H9 (cell line): ENCODE measurements at regions not wholly inside any gene's neighbourhood (a gene's known extent, or its start where the extent isn't known, plus 50 kb on each side); places are given as distances from the start of the nearest gene placed in this dataset.

ENCODE experiments used
- DNase-seq: peaks from one replicate; pipeline ENCODE4 v3.0.0-alpha.2; 2017
- H2AFZ ChIP-seq: one replicate; pipeline ENCODE4 v1.6.1; 2013; ENCODE audit warnings: mild to moderate bottlenecking, low read length, control low read depth, moderate library complexity
- H2AK5ac ChIP-seq: 2 replicates; pipeline ENCODE4 v1.6.1; 2013; ENCODE audit warnings: low read length, control low read depth, mixed read lengths; ENCODE audit not compliant: insufficient read length
- H2BK120ac ChIP-seq: one replicate; pipeline ENCODE4 v1.6.1; 2013; ENCODE audit warnings: low read depth, mild to moderate bottlenecking, low read length, control low read depth, inconsistent platforms; ENCODE audit not compliant: poor library complexity, severe bottlenecking
- H2BK12ac ChIP-seq: 2 replicates; pipeline ENCODE4 v1.6.1; 2013; ENCODE audit warnings: low read length, control low read depth, mixed read lengths, low read depth; ENCODE audit not compliant: insufficient read length
- H2BK15ac ChIP-seq: 2 replicates; pipeline ENCODE4 v1.6.1; 2013; ENCODE audit warnings: low read depth, low read length, control low read depth
- H2BK20ac ChIP-seq: one replicate; pipeline ENCODE4 v1.6.1; 2013; ENCODE audit warnings: low read depth, mild to moderate bottlenecking, low read length, control low read depth, inconsistent platforms; ENCODE audit not compliant: poor library complexity, severe bottlenecking
- H2BK5ac ChIP-seq: 2 replicates; pipeline ENCODE4 v1.6.1; 2013; ENCODE audit warnings: low read length, control low read depth, mixed read lengths; ENCODE audit not compliant: insufficient read length
- H3K14ac ChIP-seq: 2 replicates; pipeline ENCODE4 v1.6.1; 2013; ENCODE audit warnings: low read length, control low read depth; ENCODE audit not compliant: insufficient read depth
- H3K18ac ChIP-seq: 2 replicates; pipeline ENCODE4 v1.6.1; 2013; ENCODE audit warnings: low read depth, mild to moderate bottlenecking, mixed read lengths, low read length, control low read depth; ENCODE audit not compliant: insufficient read length
- H3K23ac ChIP-seq: 2 replicates; pipeline ENCODE4 v1.6.1; 2013; ENCODE audit warnings: low read length, control low read depth, mixed read lengths, low read depth; ENCODE audit not compliant: insufficient read length
- H3K23me2 ChIP-seq: 2 replicates; pipeline ENCODE4 v1.6.1; 2013; ENCODE audit warnings: low read depth, mild to moderate bottlenecking, mixed read lengths, low read length, control low read depth; ENCODE audit not compliant: insufficient read length, poor library complexity, severe bottlenecking
- H3K27ac ChIP-seq: 2 replicates; pipeline ENCODE4 v1.5.1; 2013; ENCODE audit warnings: low read length, control low read depth, mixed read lengths, low read depth; ENCODE audit not compliant: insufficient read length
- H3K27me3 ChIP-seq: 2 replicates; pipeline ENCODE4 v1.6.1; 2013; ENCODE audit warnings: low read length, control low read depth, inconsistent platforms; ENCODE audit not compliant: insufficient read depth
- H3K4ac ChIP-seq: 2 replicates; pipeline ENCODE4 v1.6.1; 2013; ENCODE audit warnings: low read depth, mild to moderate bottlenecking, control low read depth, inconsistent platforms, low read length, moderate library complexity
- H3K4me1 ChIP-seq: 2 replicates; pipeline ENCODE4 v1.6.1; 2013; ENCODE audit warnings: low read length, control low read depth, inconsistent platforms; ENCODE audit not compliant: insufficient read depth
- H3K4me2 ChIP-seq: 2 replicates; pipeline ENCODE4 v1.6.1; 2013; ENCODE audit warnings: low read length, control low read depth, mixed read lengths; ENCODE audit not compliant: insufficient read length, insufficient read depth
- H3K56ac ChIP-seq: 2 replicates; pipeline ENCODE4 v1.6.1; 2013; ENCODE audit warnings: low read depth, mild to moderate bottlenecking, mixed read lengths, low read length, control low read depth; ENCODE audit not compliant: insufficient read length
- H3K79me1 ChIP-seq: 2 replicates; pipeline ENCODE4 v1.6.1; 2013; ENCODE audit warnings: low read depth, mild to moderate bottlenecking, moderate library complexity, low read length, control low read depth, inconsistent platforms; ENCODE audit not compliant: insufficient read depth, poor library complexity, severe bottlenecking
- H3K79me2 ChIP-seq: 2 replicates; pipeline ENCODE4 v1.6.1; 2013; ENCODE audit warnings: low read length, control low read depth, inconsistent platforms; ENCODE audit not compliant: insufficient read depth
- H3K9ac ChIP-seq: 2 replicates; pipeline ENCODE4 v1.6.1; 2013; ENCODE audit warnings: low read length, control low read depth, mixed read lengths; ENCODE audit not compliant: insufficient read length; ENCODE audit errors: extremely low read depth
- H3K9me3 ChIP-seq: one replicate; pipeline ENCODE4 v1.6.1; 2013; ENCODE audit warnings: low read depth, low read length, inconsistent platforms; ENCODE audit not compliant: control insufficient read depth
- H3T11ph ChIP-seq: one replicate; pipeline ENCODE4 v1.6.1; 2013; ENCODE audit warnings: mild to moderate bottlenecking, low read length, control low read depth, inconsistent platforms
- H4K20me1 ChIP-seq: one replicate; pipeline ENCODE4 v1.6.1; 2013; ENCODE audit not compliant: control insufficient read depth, insufficient read length, insufficient read depth
- H4K5ac ChIP-seq: 2 replicates; pipeline ENCODE4 v1.6.1; 2013; ENCODE audit warnings: low read depth, mild to moderate bottlenecking, mixed read lengths, low read length, control low read depth; ENCODE audit not compliant: insufficient read length
- H4K8ac ChIP-seq: replicated peaks from 2 replicates; pipeline ENCODE4 v1.6.1; 2013; ENCODE audit warnings: low read length, control low read depth, mixed read lengths, low read depth; ENCODE audit not compliant: insufficient read length
- H4K91ac ChIP-seq: 2 replicates; pipeline ENCODE4 v1.6.1; 2013; ENCODE audit warnings: low read depth, mild to moderate bottlenecking, moderate library complexity, mixed read lengths, low read length, control low read depth; ENCODE audit not compliant: insufficient read length
- H3K27ac Mint-ChIP-seq, 3 experiments: 2 replicates in 2 of 3; 3 replicates in 1 of 3; pipeline ENCODE4 v1.8.0; 2020 to 2021; ENCODE audit warnings: mixed read lengths in 3 of 3, mild to moderate bottlenecking in 1 of 3, moderate library complexity in 1 of 3
- H3K27me3 Mint-ChIP-seq: 2 replicates; pipeline ENCODE4 v1.8.0; 2021; ENCODE audit warnings: low read depth, mild to moderate bottlenecking, moderate library complexity, mixed read lengths
- H3K36me3 Mint-ChIP-seq, 3 experiments: 2 replicates in 2 of 3; 3 replicates in 1 of 3; pipeline ENCODE4 v1.8.0; 2020 to 2021; ENCODE audit warnings: low read depth in 3 of 3, mixed read lengths in 3 of 3; ENCODE audit not compliant: insufficient read depth in 1 of 3
- H3K4me1 Mint-ChIP-seq, 2 experiments: 2 replicates each; pipeline ENCODE4 v1.8.0; 2020; ENCODE audit warnings: mixed read lengths in 2 of 2
- H3K4me3 Mint-ChIP-seq, 2 experiments: 2 replicates in 1 of 2; 3 replicates in 1 of 2; pipeline ENCODE4 v1.8.0; 2020 to 2021; ENCODE audit warnings: mild to moderate bottlenecking in 2 of 2, mixed read lengths in 2 of 2, moderate library complexity in 1 of 2
- H3K9me3 Mint-ChIP-seq, 2 experiments: 2 replicates in 1 of 2; 3 replicates in 1 of 2; pipeline ENCODE4 v1.8.0; 2020; ENCODE audit warnings: mild to moderate bottlenecking in 2 of 2, mixed read lengths in 2 of 2, moderate library complexity in 1 of 2
- CTCF ChIP-seq: fragments of 200-600 bp; sonication (generic); conservative IDR thresholded peaks from 3 replicates; pipeline ENCODE4 v1.8.0; 2021; ENCODE audit warnings: antibody characterized with exemption, mild to moderate bottlenecking
- WGBS: extraction: QIAGEN DNeasy Blood & Tissue Kit; methylation state at CpG from one replicate; pipeline ENCODE4 v1.1.7; 2013; ENCODE audit warnings: missing lambda C conversion rate, low lambda C conversion rate, mixed read lengths; ENCODE audit not compliant: insufficient read length; ENCODE audit errors: extremely low coverage; 5-methylcytosine and 5-hydroxymethylcytosine counted together

- no CpG with 5 or more reads among the region's 1 CpG for WGBS
- Mint-ChIP-seq H3K27me3 (no peaks in the 10 kb centered on the region), H3K36me3 (no peaks in the 10 kb centered on the region; a peak in 1 of 7 replicates), H3K27ac (no peak overlapping the region), H3K4me3 (no peak overlapping the region), H3K4me1 (peaks cover 44 to 47% of the 10 kb centered on the region in 2 experiments), H3K9me3 (no peaks in the 10 kb centered on the region)
- Histone ChIP-seq H2AK5ac (no peak overlapping the region), H3K23ac (no peak overlapping the region), H3K4me1 (no peaks in the 10 kb centered on the region; the same call in 1 of the 2 replicates), H2AFZ (no peak overlapping the region), H3K9ac (no peak overlapping the region), H3K79me2 (no peaks in the 10 kb centered on the region), H3K27me3 (no peaks in the 10 kb centered on the region), H3K9me3 (no peaks in the 10 kb centered on the region), H3K18ac (no peak overlapping the region), H4K5ac (no peak overlapping the region), H3K4me2 (no peak overlapping the region), H3K23me2 (no peaks in the 10 kb centered on the region), H2BK20ac (no peak overlapping the region), H2BK12ac (no peak overlapping the region), H3K14ac (no peak overlapping the region), H2BK5ac (no peak overlapping the region), H3K27ac (no peak overlapping the region), H2BK15ac (no peak overlapping the region), H4K91ac (no peak overlapping the region), H3K56ac (no peak overlapping the region), H4K8ac (no peak overlapping the region), H2BK120ac (no peak overlapping the region), H4K20me1 (no peaks in the 10 kb centered on the region), H3T11ph (no peak overlapping the region), H3K4ac (no peak overlapping the region), H3K79me1 (no peaks in the 10 kb centered on the region)
- no peak for DNase-seq
- no peak for TF ChIP-seq CTCF
These were observed 59.1 kb upstream of the RAB3GAP2 start for GRCh38 chr1:220331318-220331717.
